Body of pancreas (tissue), 4 donors: ENCODE measurements at regions not wholly inside any gene's neighbourhood (a gene's known extent, or its start where the extent isn't known, plus 50 kb on each side); places are given as distances from the start of the nearest gene placed in this dataset.

Experiments
- ATAC-seq: fragments of 150-250 bp; one replicate; pipeline ENCODE4 v1.9.1; 2016
- DNase-seq, 4 donors: peaks; one replicate each; pipeline ENCODE4 v3.0.0-alpha.2; 2019
- H3K27ac ChIP-seq, 4 donors: fragments of 200-600 bp; sonication (generic); 1 replicate in 3 of 4; 2 replicates in 1 of 4; pipeline versions ENCODE4 v1.5.1 to v1.6.1; 2016 to 2019; ENCODE audit warnings: mild to moderate bottlenecking in 1 of 4, mixed read lengths in 1 of 4, moderate library complexity in 1 of 4
- H3K27me3 ChIP-seq, 2 donors: fragments of 200-600 bp; sonication (generic); one replicate each; pipeline ENCODE4 v1.6.0; 2016; ENCODE audit warnings: mild to moderate bottlenecking in 1 of 2
- H3K36me3 ChIP-seq, 2 donors: fragments of 200-600 bp; sonication (generic); replicated peaks in 1 of 2; 2 replicates each; pipeline ENCODE4 v1.5.1; 2016; ENCODE audit warnings: low read depth in 2 of 2; ENCODE audit not compliant: insufficient read depth in 1 of 2
- H3K4me1 ChIP-seq: fragments of 200-600 bp; sonication (generic); one replicate; pipeline ENCODE4 v1.6.0; 2016
- H3K4me3 ChIP-seq, 2 donors: fragments of 200-600 bp; sonication (generic); 1 replicate in 1 of 2; 2 replicates in 1 of 2; pipeline ENCODE4 v1.5.1; 2016 to 2019
- H3K9me3 ChIP-seq, 3 donors: fragments of 200-600 bp; sonication (generic); 1 replicate in 2 of 3; 2 replicates in 1 of 3; pipeline ENCODE4 v1.5.1; 2016
- POLR2A ChIP-seq, 3 donors: fragments of 450-650 bp; IDR thresholded peaks; one replicate each; pipeline ENCODE4 v1.6.1; 2016; ENCODE audit warnings: antibody characterized with exemption in 3 of 3, mild to moderate bottlenecking in 2 of 3
- WGBS, 2 donors: methylation state at CpG; one replicate each; pipeline ENCODE4 v1.1.5; 2017; 5-methylcytosine and 5-hydroxymethylcytosine counted together
- intact Hi-C: fragments of 100-400 bp; cut with DNase I; formaldehyde crosslinking; loops from one replicate; pipeline ENCODE4 v1.15.1; 2023
- TF ChIP-seq, protein P1 (sequence below), 7 experiments: fragments of 450-650 bp in 4 of 7; fragments of 200-600 bp in 3 of 7; sonication (generic) in 3 of 7; IDR thresholded peaks; one replicate each; pipeline ENCODE4 v1.5.1; 2016 to 2019; ENCODE audit warnings: antibody characterized with exemption in 7 of 7

DNA sequence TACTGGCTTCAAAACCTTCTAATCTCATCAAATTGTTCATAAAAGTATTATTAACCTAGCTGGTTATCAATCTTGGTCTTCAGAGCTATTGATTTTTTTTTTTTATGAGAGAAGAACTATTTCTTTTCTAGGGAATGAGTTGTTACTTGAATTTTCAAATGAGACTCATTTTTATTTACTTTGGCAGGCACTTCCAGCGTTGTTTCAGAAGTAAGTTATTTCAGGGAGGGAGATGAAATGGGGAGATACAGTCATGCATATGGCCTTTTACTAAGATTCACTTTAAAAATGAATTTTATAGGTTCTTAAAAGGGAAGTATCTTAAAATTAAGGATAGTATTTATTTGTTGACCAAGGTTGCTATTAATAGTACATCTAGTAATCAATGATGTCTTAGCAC is 129.6 kb downstream of the IZUMO3 start:
- no peaks in the 10 kb centered on the region for H3K9me3 ChIP-seq
- H3K4me1 ChIP-seq, result no peaks in the 10 kb centered on the region
- ATAC-seq (no peak), DNase-seq (no peak)
- 19 to 33% methylated on average over 1 of the region's 1 CpG for WGBS, 2 donors
- no peaks in the 10 kb centered on the region for H3K27me3 ChIP-seq
- H3K4me3 ChIP-seq, result no peak overlapping the region
- intact Hi-C loops, result no loop called here
- TF ChIP-seq, protein P1, sequence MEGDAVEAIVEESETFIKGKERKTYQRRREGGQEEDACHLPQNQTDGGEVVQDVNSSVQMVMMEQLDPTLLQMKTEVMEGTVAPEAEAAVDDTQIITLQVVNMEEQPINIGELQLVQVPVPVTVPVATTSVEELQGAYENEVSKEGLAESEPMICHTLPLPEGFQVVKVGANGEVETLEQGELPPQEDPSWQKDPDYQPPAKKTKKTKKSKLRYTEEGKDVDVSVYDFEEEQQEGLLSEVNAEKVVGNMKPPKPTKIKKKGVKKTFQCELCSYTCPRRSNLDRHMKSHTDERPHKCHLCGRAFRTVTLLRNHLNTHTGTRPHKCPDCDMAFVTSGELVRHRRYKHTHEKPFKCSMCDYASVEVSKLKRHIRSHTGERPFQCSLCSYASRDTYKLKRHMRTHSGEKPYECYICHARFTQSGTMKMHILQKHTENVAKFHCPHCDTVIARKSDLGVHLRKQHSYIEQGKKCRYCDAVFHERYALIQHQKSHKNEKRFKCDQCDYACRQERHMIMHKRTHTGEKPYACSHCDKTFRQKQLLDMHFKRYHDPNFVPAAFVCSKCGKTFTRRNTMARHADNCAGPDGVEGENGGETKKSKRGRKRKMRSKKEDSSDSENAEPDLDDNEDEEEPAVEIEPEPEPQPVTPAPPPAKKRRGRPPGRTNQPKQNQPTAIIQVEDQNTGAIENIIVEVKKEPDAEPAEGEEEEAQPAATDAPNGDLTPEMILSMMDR (IDR thresholded peaks at IDR 0.05), result no peak
- no peak for TF ChIP-seq POLR2A (IDR thresholded peaks at IDR 0.05)
- no peak overlapping the region for H3K27ac ChIP-seq
- H3K36me3 ChIP-seq, result no peaks in the 10 kb centered on the region

DNA sequence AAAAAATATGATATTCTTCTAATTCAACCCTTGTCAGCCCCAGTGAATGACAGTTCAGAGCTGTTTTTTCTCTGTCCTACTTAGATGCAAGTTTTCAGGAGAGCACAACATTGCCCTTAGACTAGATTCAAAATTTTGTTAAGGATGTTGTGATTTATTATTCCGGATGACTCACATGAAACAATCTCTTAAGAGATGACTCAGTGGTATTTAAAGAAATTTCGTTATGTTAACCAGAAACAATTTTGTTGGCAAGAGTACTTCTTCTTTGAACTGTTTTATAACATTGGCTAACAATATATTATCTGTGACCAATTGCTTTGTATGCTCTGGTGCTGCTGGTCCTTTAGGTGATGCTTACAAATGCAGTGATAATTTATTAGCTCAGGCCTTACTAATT is 132.0 kb downstream of the IZUMO3 start:
- WGBS, 2 donors, result 50 to 53% methylated on average over 2 of the region's 2 CpGs
- no peak for ATAC-seq
- intact Hi-C loops, result no loop called here

DNA sequence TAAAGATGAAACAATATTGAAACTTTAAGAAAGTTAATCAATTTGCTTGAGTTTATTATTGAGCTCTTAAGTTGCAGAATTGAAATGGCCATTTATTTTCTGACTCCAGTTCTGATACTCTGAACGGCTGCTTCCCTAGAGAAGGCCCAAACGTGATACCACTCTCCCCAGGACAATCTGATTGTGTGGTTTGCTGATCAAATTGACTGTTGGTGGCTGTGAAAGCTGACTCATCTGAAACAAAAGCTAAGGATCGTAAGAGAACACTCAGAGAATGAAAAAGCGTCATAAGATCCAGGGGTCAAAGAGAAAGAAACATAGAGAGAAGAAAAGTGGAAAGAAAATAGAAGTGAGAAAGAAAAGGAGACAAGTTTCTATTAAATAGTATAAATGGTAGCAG is 147.2 kb downstream of the IZUMO3 start:
- no peak overlapping the region for H3K4me3 ChIP-seq
- TF ChIP-seq POLR2A (IDR thresholded peaks at IDR 0.05), result no peak
- TF ChIP-seq, protein P1 (IDR thresholded peaks at IDR 0.05), result no peak
- no peak for DNase-seq
- intact Hi-C loops, result no loop called here
- no peak overlapping the region for H3K27ac ChIP-seq
- WGBS, 2 donors, result 15 to 18% methylated on average over 4 of the region's 4 CpGs
- ATAC-seq, result no peak
- H3K4me1 ChIP-seq, result no peaks in the 10 kb centered on the region
- H3K36me3 ChIP-seq, result no peaks in the 10 kb centered on the region
- no peaks in the 10 kb centered on the region for H3K27me3 ChIP-seq
- H3K9me3 ChIP-seq, result peaks cover 0 to 9% (median 0%) of the 10 kb centered on the region in 3 donors

More for the DNA sequence above, 132.0 kb downstream of the IZUMO3 start:
- Histone ChIP-seq H3K4me3 (no peak overlapping the region), H3K27me3 (no peaks in the 10 kb centered on the region), H3K4me1 (no peaks in the 10 kb centered on the region), H3K9me3 (no peaks in the 10 kb centered on the region), H3K27ac (no peak overlapping the region), H3K36me3 (no peaks in the 10 kb centered on the region)
- no peak for TF ChIP-seq POLR2A (IDR thresholded peaks at IDR 0.05)
- TF ChIP-seq, protein P1 (IDR thresholded peaks at IDR 0.05), result no peak
- DNase-seq, result no peak

DNA sequence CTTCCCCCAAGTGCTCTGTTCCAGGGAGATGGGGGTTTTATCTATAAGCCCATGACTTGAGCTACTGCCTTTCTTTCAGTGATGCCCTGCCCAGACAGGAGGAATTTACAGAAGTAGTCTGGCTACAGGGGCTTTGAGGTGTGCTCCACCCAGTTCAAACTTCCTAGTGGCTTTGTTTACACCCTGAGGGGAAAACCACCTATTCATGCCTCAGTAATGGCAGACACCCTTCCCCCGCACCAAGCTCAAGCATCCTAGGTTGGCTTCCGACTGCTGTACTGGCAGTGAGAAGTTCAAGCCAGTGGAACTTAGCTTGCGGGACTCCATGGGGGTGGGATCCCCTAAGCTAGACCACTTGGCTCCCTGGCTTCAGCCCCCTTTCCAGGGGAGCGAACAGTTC is 154.6 kb downstream of the IZUMO3 start:
- no peak for ATAC-seq
- TF ChIP-seq, protein P1 (IDR thresholded peaks at IDR 0.05), result no peak
- TF ChIP-seq POLR2A (IDR thresholded peaks at IDR 0.05), result no peak
- 65 to 68% methylated on average over 3 to 4 of the region's 4 CpGs for WGBS, 2 donors
- Histone ChIP-seq H3K4me3 (no peak overlapping the region), H3K9me3 (no peaks in the 10 kb centered on the region), H3K36me3 (no peaks in the 10 kb centered on the region), H3K27me3 (no peaks in the 10 kb centered on the region), H3K4me1 (no peaks in the 10 kb centered on the region), H3K27ac (no peak overlapping the region)
- DNase-seq, result no peak
- intact Hi-C loops, result no loop called here

DNA sequence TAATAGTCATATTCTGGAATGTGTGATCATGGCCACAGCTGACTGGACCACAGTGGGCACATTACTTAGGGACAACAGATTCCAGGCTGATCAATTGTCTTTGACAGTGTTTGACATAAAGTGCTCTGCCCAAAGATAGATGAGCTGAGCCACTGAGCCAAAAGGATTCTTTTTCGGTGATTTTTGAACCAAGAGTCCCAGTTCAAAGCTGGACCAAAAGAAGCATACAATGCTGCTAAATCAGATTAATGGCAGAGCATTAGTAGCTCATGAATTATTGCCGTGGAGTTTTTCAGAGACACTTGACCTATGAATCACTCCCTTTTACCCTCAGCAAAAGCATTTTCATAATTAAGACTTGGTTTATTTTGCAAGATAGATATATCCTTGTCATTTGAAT is 160.6 kb downstream of the IZUMO3 start:
- ATAC-seq (no peak), DNase-seq (no peak)
- Histone ChIP-seq H3K4me1 (no peaks in the 10 kb centered on the region), H3K27ac (no peak overlapping the region), H3K4me3 (no peak overlapping the region), H3K36me3 (no peaks in the 10 kb centered on the region), H3K9me3 (no peaks in the 10 kb centered on the region), H3K27me3 (no peaks in the 10 kb centered on the region)
- intact Hi-C loops, result loop anchor here (10.0 kb wide), 1 partner anchor 70 kb away; no protein-coding TSS in a partner anchor
- no peak for TF ChIP-seq POLR2A (IDR thresholded peaks at IDR 0.05)
- TF ChIP-seq, protein P1 (IDR thresholded peaks at IDR 0.05), result no peak
- 66 to 74% methylated on average over 2 of the region's 2 CpGs for WGBS, 2 donors
